Epithelial cell of esophagus (primary cell): ENCODE measurements at regions not wholly inside any gene's neighbourhood (a gene's known extent, or its start where the extent isn't known, plus 50 kb on each side); places are given as distances from the start of the nearest gene placed in this dataset.

Source experiments
- DNase-seq: peaks from one replicate; pipeline ENCODE4 v3.0.0; 2010; ENCODE audit warnings: low read depth
- H3K4me3 ChIP-seq: 2 replicates; pipeline ENCODE4 v1.5.1; 2011; ENCODE audit warnings: mild to moderate bottlenecking, low read length, control low read depth
- CTCF ChIP-seq: IDR thresholded peaks from 2 replicates; pipeline ENCODE4 v1.5.1; 2011; ENCODE audit warnings: low read depth, mild to moderate bottlenecking, low read length, control low read depth, inconsistent platforms; ENCODE audit not compliant: insufficient read depth; ENCODE audit errors: missing control alignments

- no peak overlapping the region for H3K4me3 ChIP-seq
- no peak for DNase-seq
- TF ChIP-seq CTCF: no peak
Measured at GRCh38 chr19:13583114-13583513, 76.8 kb upstream of the CACNA1A start.

- H3K4me3 ChIP-seq: no peak overlapping the region
- no peak for DNase-seq
- no peak for TF ChIP-seq CTCF
Measured at GRCh38 chr19:13581576-13581975, 75.3 kb upstream of the CACNA1A start.

GRCh38 chr19:13579388-13580060 lies 73.2 kb upstream of the CACNA1A start:
- DNase-seq: no peak
- no peak overlapping the region for H3K4me3 ChIP-seq
- no peak for TF ChIP-seq CTCF

- TF ChIP-seq CTCF: no peak
- H3K4me3 ChIP-seq: no peak overlapping the region
- DNase-seq: no peak
Measured at GRCh38 chr19:13576726-13577125, 70.4 kb upstream of the CACNA1A start.

GRCh38 chr19:13574933-13575332 lies 68.7 kb upstream of the CACNA1A start:
- H3K4me3 ChIP-seq: no peak overlapping the region
- TF ChIP-seq CTCF: no peak
- no peak for DNase-seq

GRCh38 chr19:13573056-13573667 lies 66.9 kb upstream of the CACNA1A start:
- no peak for TF ChIP-seq CTCF
- no peak for DNase-seq

GRCh38 chr19:13561461-13561860 lies 55.2 kb upstream of the CACNA1A start:
- H3K4me3 ChIP-seq: no peak overlapping the region
- TF ChIP-seq CTCF: no peak
- no peak for DNase-seq

More at GRCh38 chr19:13573056-13573667, 66.9 kb upstream of the CACNA1A start:
- no peak overlapping the region for H3K4me3 ChIP-seq
